Endodermal cell (in vitro differentiated cells): ENCODE measurements at regions not wholly inside any gene's neighbourhood (a gene's known extent, or its start where the extent isn't known, plus 50 kb on each side); places are given as distances from the start of the nearest gene placed in this dataset.

ENCODE experiments used
- DNase-seq: peaks from one replicate; pipeline ENCODE4 v3.0.0-alpha.2; 2017
- H3K27ac ChIP-seq: 2 replicates; pipeline ENCODE4 v1.5.1; 2013; ENCODE audit warnings: mild to moderate bottlenecking, low read depth, low read length, moderate library complexity
- H3K27me3 ChIP-seq: 2 replicates; pipeline ENCODE4 v1.6.1; 2013; ENCODE audit warnings: mild to moderate bottlenecking, low read length, moderate library complexity; ENCODE audit not compliant: insufficient read depth, control insufficient read depth, poor library complexity, severe bottlenecking
- H3K36me3 ChIP-seq: 2 replicates; pipeline ENCODE4 v1.7.0; 2013; ENCODE audit warnings: mild to moderate bottlenecking, low read length, moderate library complexity; ENCODE audit not compliant: control insufficient read depth, insufficient read depth
- H3K4me1 ChIP-seq: one replicate; pipeline ENCODE4 v1.7.0; 2013; ENCODE audit warnings: low read length; ENCODE audit not compliant: control insufficient read depth, insufficient read depth
- H3K4me3 ChIP-seq: 2 replicates; pipeline ENCODE4 v1.5.1; 2013; ENCODE audit warnings: mild to moderate bottlenecking, low read length, moderate library complexity
- H3K9ac ChIP-seq: 2 replicates; pipeline ENCODE4 v1.6.1; 2013; ENCODE audit warnings: mild to moderate bottlenecking, low read length, moderate library complexity; ENCODE audit not compliant: poor library complexity, severe bottlenecking; ENCODE audit errors: extremely low read depth
- H3K9me3 ChIP-seq: 2 replicates; pipeline ENCODE4 v1.6.1; 2013; ENCODE audit warnings: mild to moderate bottlenecking, low read length, moderate library complexity; ENCODE audit not compliant: control insufficient read depth
- H3K27ac Mint-ChIP-seq: 2 replicates; pipeline ENCODE4 v1.8.0; 2020; ENCODE audit warnings: mixed read lengths
- H3K27me3 Mint-ChIP-seq: 2 replicates; pipeline ENCODE4 v1.8.0; 2021; ENCODE audit warnings: mild to moderate bottlenecking, mixed read lengths; ENCODE audit not compliant: insufficient read depth
- H3K36me3 Mint-ChIP-seq: 2 replicates; pipeline ENCODE4 v1.8.0; 2020; ENCODE audit warnings: low read depth, mixed read lengths
- H3K4me1 Mint-ChIP-seq: 2 replicates; pipeline ENCODE4 v1.8.0; 2020; ENCODE audit warnings: mixed read lengths
- H3K4me3 Mint-ChIP-seq: 2 replicates; pipeline ENCODE4 v1.8.0; 2020; ENCODE audit warnings: mild to moderate bottlenecking, moderate library complexity, mixed read lengths
- H3K9me3 Mint-ChIP-seq: 2 replicates; pipeline ENCODE4 v1.8.0; 2020; ENCODE audit warnings: mild to moderate bottlenecking, mixed read lengths
- WGBS, 2 experiments: methylation state at CpG; one replicate each; pipeline versions ENCODE4 v1.1.5 to v1.1.7; 2013; ENCODE audit warnings: missing lambda C conversion rate in 2 of 2, mixed read lengths in 1 of 2; ENCODE audit not compliant: insufficient coverage in 1 of 2, insufficient read length in 1 of 2; 5-methylcytosine and 5-hydroxymethylcytosine counted together
- TF ChIP-seq, protein P1 (sequence below): fragments of 200-600 bp; sonication (generic); conservative IDR thresholded peaks from 2 replicates; pipeline ENCODE4 v1.5.0; 2021; ENCODE audit warnings: antibody characterized with exemption, mild to moderate bottlenecking

DNA sequence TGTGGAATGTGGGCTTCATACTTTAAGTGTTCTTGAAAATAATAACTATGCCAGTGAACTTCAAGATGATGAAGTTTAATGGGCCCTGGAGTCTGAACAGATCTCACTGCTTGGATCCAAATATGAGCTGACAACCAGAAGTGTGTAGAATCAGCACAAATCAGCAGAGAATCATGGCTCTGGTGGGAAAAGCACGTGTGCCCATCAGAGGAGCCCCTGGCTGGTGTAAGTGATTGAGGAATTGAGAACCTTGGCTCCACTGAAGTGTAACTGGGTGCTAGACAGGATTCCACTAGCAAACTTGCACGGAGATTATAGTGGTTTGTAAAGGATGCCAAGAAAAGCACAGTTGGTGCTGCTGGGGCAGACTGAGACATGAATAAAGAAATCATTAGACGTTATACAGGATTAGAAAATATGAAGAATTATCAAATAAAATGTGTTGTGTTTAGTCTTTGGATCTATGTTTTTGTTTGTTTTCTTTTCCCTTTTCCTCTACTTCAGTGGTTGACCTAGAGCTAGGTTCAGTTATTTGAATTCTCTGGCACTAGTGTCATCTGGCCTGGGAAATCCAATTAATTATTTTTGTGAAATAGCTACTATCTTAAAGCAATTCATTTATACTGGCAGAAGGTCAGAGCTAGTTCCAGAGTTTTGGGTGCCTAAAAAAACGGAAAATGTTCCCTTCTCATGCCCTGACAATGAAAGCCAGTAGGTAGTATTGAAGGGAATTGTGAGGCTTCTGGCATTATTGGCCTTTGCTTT, 175.7 kb upstream of the MEOX2 start:
- TF ChIP-seq, protein P1, sequence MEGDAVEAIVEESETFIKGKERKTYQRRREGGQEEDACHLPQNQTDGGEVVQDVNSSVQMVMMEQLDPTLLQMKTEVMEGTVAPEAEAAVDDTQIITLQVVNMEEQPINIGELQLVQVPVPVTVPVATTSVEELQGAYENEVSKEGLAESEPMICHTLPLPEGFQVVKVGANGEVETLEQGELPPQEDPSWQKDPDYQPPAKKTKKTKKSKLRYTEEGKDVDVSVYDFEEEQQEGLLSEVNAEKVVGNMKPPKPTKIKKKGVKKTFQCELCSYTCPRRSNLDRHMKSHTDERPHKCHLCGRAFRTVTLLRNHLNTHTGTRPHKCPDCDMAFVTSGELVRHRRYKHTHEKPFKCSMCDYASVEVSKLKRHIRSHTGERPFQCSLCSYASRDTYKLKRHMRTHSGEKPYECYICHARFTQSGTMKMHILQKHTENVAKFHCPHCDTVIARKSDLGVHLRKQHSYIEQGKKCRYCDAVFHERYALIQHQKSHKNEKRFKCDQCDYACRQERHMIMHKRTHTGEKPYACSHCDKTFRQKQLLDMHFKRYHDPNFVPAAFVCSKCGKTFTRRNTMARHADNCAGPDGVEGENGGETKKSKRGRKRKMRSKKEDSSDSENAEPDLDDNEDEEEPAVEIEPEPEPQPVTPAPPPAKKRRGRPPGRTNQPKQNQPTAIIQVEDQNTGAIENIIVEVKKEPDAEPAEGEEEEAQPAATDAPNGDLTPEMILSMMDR, result no peak
- H3K4me3 ChIP-seq, result no peak overlapping the region
- H3K27ac Mint-ChIP-seq, result no peak overlapping the region
- H3K4me3 Mint-ChIP-seq, result no peak overlapping the region
- 84 to 86% methylated on average over 3 to 4 of the region's 4 CpGs for WGBS, 2 experiments
- peaks cover 5% of the 10 kb centered on the region for H3K4me1 Mint-ChIP-seq
- no peaks in the 10 kb centered on the region for H3K36me3 Mint-ChIP-seq
- H3K36me3 ChIP-seq, result no peaks in the 10 kb centered on the region
- no peak overlapping the region for H3K27ac ChIP-seq
- H3K9me3 Mint-ChIP-seq, result peaks cover 4% of the 10 kb centered on the region
- H3K4me1 ChIP-seq, result no peaks in the 10 kb centered on the region
- H3K27me3 ChIP-seq, result no peaks in the 10 kb centered on the region
- H3K9ac ChIP-seq, result no peak overlapping the region
- peaks cover 2% of the 10 kb centered on the region for H3K27me3 Mint-ChIP-seq
- DNase-seq, result no peak
- H3K9me3 ChIP-seq, result no peaks in the 10 kb centered on the region

DNA sequence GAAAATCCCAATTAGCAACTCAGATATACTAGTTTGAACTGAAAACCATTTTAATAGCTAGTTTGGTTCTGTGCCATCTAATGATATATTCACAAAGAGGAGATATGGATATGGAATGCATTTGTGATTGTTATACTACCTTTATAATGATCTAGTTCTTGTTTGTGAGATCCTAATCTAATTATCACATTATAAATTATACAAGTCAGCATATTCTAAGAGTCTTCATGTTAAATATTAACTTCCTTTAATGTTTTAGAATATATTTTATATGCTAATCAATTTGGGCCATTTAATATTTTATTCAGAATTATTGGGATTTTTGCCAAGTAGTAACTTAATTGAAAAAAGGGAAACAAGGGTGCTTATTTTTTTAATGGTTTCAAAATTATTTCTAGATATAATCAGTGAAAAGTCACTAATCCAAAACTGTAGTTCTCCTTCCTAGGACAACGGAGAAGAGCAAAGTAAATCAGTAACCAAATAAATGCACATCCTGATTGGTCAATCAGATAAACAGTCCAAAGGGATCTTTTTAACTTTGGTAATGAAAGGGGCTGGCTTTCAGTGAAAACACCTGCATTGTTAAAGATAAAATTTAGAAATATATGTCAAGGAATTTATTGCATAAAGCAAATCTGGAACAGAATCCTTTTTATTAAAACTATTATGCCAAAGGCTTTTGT, 173.9 kb upstream of the MEOX2 start:
- peaks cover 6% of the 10 kb centered on the region for H3K27me3 Mint-ChIP-seq

DNA sequence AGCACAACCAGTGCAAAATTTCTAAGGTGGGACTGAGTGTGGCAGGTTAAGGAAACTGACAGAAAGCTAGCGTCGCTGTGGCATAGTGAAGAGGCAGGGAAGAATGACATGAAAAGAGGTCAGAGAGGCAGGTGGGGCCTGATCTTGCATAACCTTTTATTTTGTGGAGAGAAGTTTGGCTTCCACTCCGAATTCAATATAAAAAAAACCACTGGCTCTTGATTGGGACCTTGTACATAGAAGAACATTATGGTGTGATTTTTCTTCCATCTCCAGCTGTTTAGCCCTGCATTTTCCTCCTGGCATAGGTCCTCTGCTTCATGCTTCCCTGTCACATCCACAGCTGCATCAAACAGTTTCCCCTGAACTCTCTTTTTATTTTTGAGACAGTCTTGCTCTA, 170.5 kb upstream of the MEOX2 start:
- Mint-ChIP-seq H3K9me3 (peaks cover 4% of the 10 kb centered on the region), H3K4me3 (no peak overlapping the region), H3K27ac (no peak overlapping the region), H3K4me1 (peaks cover 10% of the 10 kb centered on the region), H3K27me3 (peaks cover 25% of the 10 kb centered on the region), H3K36me3 (no peaks in the 10 kb centered on the region)
- DNase-seq, result no peak
- Histone ChIP-seq H3K27ac (no peak overlapping the region), H3K9ac (no peak overlapping the region), H3K4me1 (peaks cover 2% of the 10 kb centered on the region), H3K27me3 (peaks cover 11% of the 10 kb centered on the region), H3K9me3 (no peaks in the 10 kb centered on the region), H3K4me3 (no peak overlapping the region), H3K36me3 (no peaks in the 10 kb centered on the region)
- TF ChIP-seq, protein P1, result no peak
- WGBS, 2 experiments, result 83 to 98% methylated on average over 3 of the region's 3 CpGs

More for the DNA sequence above, 173.9 kb upstream of the MEOX2 start:
- Histone ChIP-seq H3K27me3 (no peaks in the 10 kb centered on the region), H3K27ac (no peak overlapping the region), H3K9me3 (no peaks in the 10 kb centered on the region), H3K4me3 (no peak overlapping the region), H3K4me1 (peaks cover 2% of the 10 kb centered on the region), H3K36me3 (no peaks in the 10 kb centered on the region), H3K9ac (no peak overlapping the region)
- Mint-ChIP-seq H3K9me3 (peaks cover 4% of the 10 kb centered on the region), H3K36me3 (no peaks in the 10 kb centered on the region), H3K27ac (no peak overlapping the region), H3K4me1 (peaks cover 4% of the 10 kb centered on the region), H3K4me3 (no peak overlapping the region)
- WGBS, 2 experiments, result 92% methylated on average over 1 of the region's 1 CpG; no CpG with 5 or more reads in 1 of the 2 experiments
- TF ChIP-seq, protein P1, result no peak
- no peak for DNase-seq
